ENCODE measurements at regions not wholly inside any gene's neighbourhood (a gene's known extent, or its start where the extent isn't known, plus 50 kb on each side); places are given as distances from the start of the nearest gene placed in this dataset.

DNA sequence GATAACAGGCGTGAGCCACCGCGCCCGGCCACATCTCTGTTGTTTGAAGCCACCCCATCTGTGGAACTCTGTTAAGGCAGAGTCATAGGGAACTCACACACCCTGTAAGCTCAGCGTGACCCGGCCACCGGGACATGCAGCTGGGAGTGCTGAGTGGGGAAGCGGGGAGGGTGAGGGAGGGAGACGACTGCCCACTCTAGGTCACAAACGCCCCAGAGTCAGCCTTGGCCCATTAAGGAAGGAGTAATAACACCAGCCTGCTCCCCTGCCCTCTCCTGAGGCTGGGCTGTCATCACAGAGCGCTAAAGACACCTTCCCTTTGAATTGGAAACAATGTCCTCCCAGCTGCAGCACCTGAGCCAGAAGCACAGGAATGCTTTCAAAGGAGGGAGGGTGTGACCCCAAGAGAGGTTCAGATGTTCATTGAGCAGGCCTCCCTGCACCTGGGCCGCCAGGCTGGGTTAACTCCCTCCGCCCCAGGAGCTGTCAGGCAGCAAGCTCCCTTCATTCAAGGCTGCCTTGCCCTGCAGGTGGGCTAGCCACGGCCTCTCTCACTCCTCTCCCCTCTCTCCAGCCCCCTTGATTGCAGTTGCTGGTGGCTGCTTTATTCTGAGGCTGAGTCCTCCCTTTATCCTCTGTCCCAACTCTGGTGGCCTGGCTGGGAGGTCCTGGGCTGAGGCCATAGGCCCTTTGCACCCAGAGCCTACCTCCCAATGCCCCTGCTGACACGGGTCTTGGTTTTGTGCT is 77.2 kb upstream of the HPCAL1 start:
- Mint-ChIP-seq H3K27ac (peak overlapping the region in 1 of 7 donors; percentile 15), H3K9me3 (no peaks in the 10 kb centered on the region), H3K36me3 (no peaks in the 10 kb centered on the region), H3K27me3 (ENCODE audit: low read depth in 3 of 3) (peaks cover 8 to 16% (median 12%) of the 10 kb centered on the region in 3 donors), H3K4me3 (no peak overlapping the region), H3K4me1 (no peaks in the 10 kb centered on the region)
- Histone ChIP-seq H4K20me1 (ENCODE audit: insufficient read depth, low read length) (no peaks in the 10 kb centered on the region), H3K27me3 (ENCODE audit: control insufficient read depth in 2 of 2, insufficient read depth in 2 of 2, low read length in 2 of 2) (no peaks in the 10 kb centered on the region), H3K4me1 (ENCODE audit: control insufficient read depth in 1 of 2, insufficient read depth in 2 of 2, low read length in 2 of 2) (no peaks in the 10 kb centered on the region), H3K4me3 (replicated peaks in 1 of 3; ENCODE audit: low read depth in 2 of 3, low read length in 3 of 3) (no peak overlapping the region), H3K79me2 (ENCODE audit: insufficient read depth, low read length) (no peaks in the 10 kb centered on the region), H3K4me2 (replicated peaks; ENCODE audit: extremely low read depth, low read length, poor library complexity, severe bottlenecking) (no peak overlapping the region), H3K27ac (ENCODE audit: low read depth in 1 of 2, low read length in 2 of 2) (no peak overlapping the region), H3K9me3 (replicated peaks in 1 of 2; ENCODE audit: control insufficient read depth in 1 of 2, insufficient read depth in 1 of 2, low read length in 2 of 2) (no peaks in the 10 kb centered on the region), H2AFZ (ENCODE audit: insufficient read depth, low read depth, low read length, poor library complexity, severe bottlenecking) (no peak overlapping the region), H3K36me3 (replicated peaks in 1 of 2; ENCODE audit: control insufficient read depth in 1 of 2, insufficient read depth in 2 of 2, low read length in 2 of 2) (no peaks in the 10 kb centered on the region), H3K9ac (ENCODE audit: insufficient read depth, low read length, poor library complexity, severe bottlenecking) (no peak overlapping the region)
- intact Hi-C loops (cut with micrococcal nuclease), result no loop called here
- DNase-seq, result no peak
- WGBS (ENCODE audit: insufficient coverage), result 96% methylated on average over 10 of the region's 15 CpGs
- TF ChIP-seq, protein P1, sequence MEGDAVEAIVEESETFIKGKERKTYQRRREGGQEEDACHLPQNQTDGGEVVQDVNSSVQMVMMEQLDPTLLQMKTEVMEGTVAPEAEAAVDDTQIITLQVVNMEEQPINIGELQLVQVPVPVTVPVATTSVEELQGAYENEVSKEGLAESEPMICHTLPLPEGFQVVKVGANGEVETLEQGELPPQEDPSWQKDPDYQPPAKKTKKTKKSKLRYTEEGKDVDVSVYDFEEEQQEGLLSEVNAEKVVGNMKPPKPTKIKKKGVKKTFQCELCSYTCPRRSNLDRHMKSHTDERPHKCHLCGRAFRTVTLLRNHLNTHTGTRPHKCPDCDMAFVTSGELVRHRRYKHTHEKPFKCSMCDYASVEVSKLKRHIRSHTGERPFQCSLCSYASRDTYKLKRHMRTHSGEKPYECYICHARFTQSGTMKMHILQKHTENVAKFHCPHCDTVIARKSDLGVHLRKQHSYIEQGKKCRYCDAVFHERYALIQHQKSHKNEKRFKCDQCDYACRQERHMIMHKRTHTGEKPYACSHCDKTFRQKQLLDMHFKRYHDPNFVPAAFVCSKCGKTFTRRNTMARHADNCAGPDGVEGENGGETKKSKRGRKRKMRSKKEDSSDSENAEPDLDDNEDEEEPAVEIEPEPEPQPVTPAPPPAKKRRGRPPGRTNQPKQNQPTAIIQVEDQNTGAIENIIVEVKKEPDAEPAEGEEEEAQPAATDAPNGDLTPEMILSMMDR (IDR thresholded peaks at IDR 0.05), result no peak

DNA sequence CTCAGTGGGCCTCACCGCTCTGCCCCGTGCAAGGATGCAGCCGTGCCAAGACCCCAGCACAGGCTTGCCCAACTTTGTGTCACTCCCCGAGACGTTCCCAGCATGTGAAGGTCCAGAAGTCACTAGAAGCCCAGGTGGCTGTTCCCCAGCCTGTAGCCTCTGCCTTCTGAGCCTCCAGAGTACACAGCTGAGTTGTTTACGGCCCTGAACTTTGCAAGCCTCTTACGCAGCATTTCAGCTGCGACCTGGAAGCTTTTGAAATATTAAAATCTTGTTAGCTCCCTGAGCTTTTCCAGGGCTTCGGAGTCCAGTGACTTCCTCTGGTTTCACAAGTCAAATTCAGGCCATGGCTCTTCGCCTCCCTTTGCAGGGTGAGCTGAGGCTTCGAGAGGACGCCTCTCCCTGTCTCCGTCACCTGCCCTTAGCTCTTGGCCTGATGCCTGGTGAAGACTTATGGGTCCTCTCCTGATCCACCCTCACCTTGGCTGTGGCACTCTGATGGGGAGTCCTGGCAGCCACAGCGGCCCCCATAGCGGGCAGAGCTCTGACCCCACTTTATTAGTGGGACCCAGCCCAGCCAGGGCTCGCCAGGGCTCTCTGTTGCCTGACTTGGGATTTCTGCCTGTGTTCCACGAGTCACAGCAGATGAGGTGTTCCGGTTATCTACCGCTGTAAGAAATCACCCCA is 76.5 kb upstream of the HPCAL1 start:
- Histone ChIP-seq H3K9me3 (replicated peaks in 1 of 2; ENCODE audit: control insufficient read depth in 1 of 2, insufficient read depth in 1 of 2, low read length in 2 of 2) (no peaks in the 10 kb centered on the region), H3K4me3 (replicated peaks in 1 of 3; ENCODE audit: low read depth in 2 of 3, low read length in 3 of 3) (no peak overlapping the region), H3K4me2 (replicated peaks; ENCODE audit: extremely low read depth, low read length, poor library complexity, severe bottlenecking) (no peak overlapping the region), H3K27ac (ENCODE audit: low read depth in 1 of 2, low read length in 2 of 2) (no peak overlapping the region), H2AFZ (ENCODE audit: insufficient read depth, low read depth, low read length, poor library complexity, severe bottlenecking) (no peak overlapping the region), H3K79me2 (ENCODE audit: insufficient read depth, low read length) (no peaks in the 10 kb centered on the region), H3K27me3 (ENCODE audit: control insufficient read depth in 2 of 2, insufficient read depth in 2 of 2, low read length in 2 of 2) (no peaks in the 10 kb centered on the region), H3K9ac (ENCODE audit: insufficient read depth, low read length, poor library complexity, severe bottlenecking) (no peak overlapping the region), H4K20me1 (ENCODE audit: insufficient read depth, low read length) (no peaks in the 10 kb centered on the region), H3K36me3 (replicated peaks in 1 of 2; ENCODE audit: control insufficient read depth in 1 of 2, insufficient read depth in 2 of 2, low read length in 2 of 2) (no peaks in the 10 kb centered on the region), H3K4me1 (ENCODE audit: control insufficient read depth in 1 of 2, insufficient read depth in 2 of 2, low read length in 2 of 2) (no peaks in the 10 kb centered on the region)
- no peaks in the 10 kb centered on the region for H3K36me3 Mint-ChIP-seq
- intact Hi-C loops (cut with micrococcal nuclease), result no loop called here
- H3K27me3 Mint-ChIP-seq (ENCODE audit: low read depth in 3 of 3), result peaks cover 6 to 16% (median 12%) of the 10 kb centered on the region in 3 donors
- H3K4me3 Mint-ChIP-seq, result no peak overlapping the region
- H3K4me1 Mint-ChIP-seq, result no peaks in the 10 kb centered on the region
- WGBS (ENCODE audit: insufficient coverage), result 93% methylated on average over 15 of the region's 19 CpGs
- DNase-seq, result no peak
- H3K9me3 Mint-ChIP-seq, result no peaks in the 10 kb centered on the region
- H3K27ac Mint-ChIP-seq, result no peak overlapping the region
- TF ChIP-seq, protein P1 (IDR thresholded peaks at IDR 0.05), result no peak

All from CD14-positive monocyte (primary cell).